Parathyroid adenoma (tissue), 2 donors: ENCODE measurements at regions not wholly inside any gene's neighbourhood (a gene's known extent, or its start where the extent isn't known, plus 50 kb on each side); places are given as distances from the start of the nearest gene placed in this dataset.

ENCODE experiments used
- H2AFZ ChIP-seq: fragments of 300-600 bp; sonication (generic); one replicate; pipeline ENCODE4 v1.7.0; 2017; ENCODE audit warnings: antibody characterized with exemption, mild to moderate bottlenecking
- H3K27ac ChIP-seq: fragments of 300-600 bp; sonication (generic); one replicate; pipeline ENCODE4 v1.7.0; 2017
- H3K27me3 ChIP-seq: fragments of 300-600 bp; sonication (generic); one replicate; pipeline ENCODE4 v1.7.0; 2017; ENCODE audit warnings: low read length; ENCODE audit not compliant: control insufficient read depth, insufficient read depth
- H3K36me3 ChIP-seq: fragments of 300-600 bp; sonication (generic); one replicate; pipeline ENCODE4 v1.7.0; 2017; ENCODE audit warnings: low read length; ENCODE audit not compliant: control insufficient read depth, insufficient read depth
- H3K4me1 ChIP-seq: fragments of 300-600 bp; sonication (generic); one replicate; pipeline ENCODE4 v1.7.0; 2017; ENCODE audit warnings: control low read depth
- H3K4me2 ChIP-seq: fragments of 300-600 bp; sonication (generic); one replicate; pipeline ENCODE4 v1.7.0; 2017; ENCODE audit warnings: low read length
- H3K4me3 ChIP-seq: fragments of 300-600 bp; sonication (generic); one replicate; pipeline ENCODE4 v1.7.0; 2017; ENCODE audit warnings: low read depth, low read length
- H3K79me2 ChIP-seq: fragments of 300-600 bp; sonication (generic); one replicate; pipeline ENCODE4 v1.7.0; 2017; ENCODE audit warnings: control low read depth
- H3K9ac ChIP-seq: fragments of 300-600 bp; sonication (generic); one replicate; pipeline ENCODE4 v1.7.0; 2017; ENCODE audit warnings: mild to moderate bottlenecking
- H3K9me3 ChIP-seq: fragments of 300-600 bp; sonication (generic); one replicate; pipeline ENCODE4 v1.7.0; 2017; ENCODE audit warnings: low read length; ENCODE audit not compliant: control insufficient read depth
- CTCF ChIP-seq: fragments of 300-600 bp; sonication (generic); IDR thresholded peaks from one replicate; pipeline ENCODE4 v1.7.0; 2017; ENCODE audit warnings: antibody characterized with exemption, mild to moderate bottlenecking
- donor health status: primary hyperparathyroidism.

- H3K79me2 ChIP-seq: no peaks in the 10 kb centered on the region
- H3K27ac ChIP-seq: no peak overlapping the region
- H3K4me3 ChIP-seq: no peak overlapping the region
- H3K4me2 ChIP-seq: no peak overlapping the region
- H3K9ac ChIP-seq: no peak overlapping the region
- TF ChIP-seq CTCF: no peak
- no peaks in the 10 kb centered on the region for H3K4me1 ChIP-seq
- H3K36me3 ChIP-seq: no peaks in the 10 kb centered on the region
- H3K9me3 ChIP-seq: no peaks in the 10 kb centered on the region
- H3K27me3 ChIP-seq: no peaks in the 10 kb centered on the region
- no peak overlapping the region for H2AFZ ChIP-seq
Measured at GRCh38 chr6:153963352-153963751, 75.7 kb upstream of the OPRM1 start.

GRCh38 chr6:153962555-153962954, 76.5 kb upstream of the OPRM1 start:
- no peak for TF ChIP-seq CTCF
- H3K4me2 ChIP-seq: no peak overlapping the region
- no peak overlapping the region for H3K27ac ChIP-seq
- no peaks in the 10 kb centered on the region for H3K4me1 ChIP-seq
- no peaks in the 10 kb centered on the region for H3K27me3 ChIP-seq
- no peak overlapping the region for H3K9ac ChIP-seq
- H3K79me2 ChIP-seq: no peaks in the 10 kb centered on the region
- no peaks in the 10 kb centered on the region for H3K9me3 ChIP-seq
- H3K36me3 ChIP-seq: no peaks in the 10 kb centered on the region
- no peak overlapping the region for H2AFZ ChIP-seq
- no peak overlapping the region for H3K4me3 ChIP-seq

GRCh38 chr6:153960741-153961140, 78.3 kb upstream of the OPRM1 start:
- Histone ChIP-seq H3K9me3 (no peaks in the 10 kb centered on the region), H3K4me2 (no peak overlapping the region), H3K4me1 (no peaks in the 10 kb centered on the region), H3K36me3 (no peaks in the 10 kb centered on the region), H3K4me3 (no peak overlapping the region), H3K27me3 (no peaks in the 10 kb centered on the region), H2AFZ (no peak overlapping the region), H3K27ac (no peak overlapping the region), H3K9ac (no peak overlapping the region), H3K79me2 (no peaks in the 10 kb centered on the region)
- TF ChIP-seq CTCF: no peak

GRCh38 chr6:153960281-153960680, 78.8 kb upstream of the OPRM1 start:
- Histone ChIP-seq H3K9me3 (no peaks in the 10 kb centered on the region), H3K4me3 (no peak overlapping the region), H3K27me3 (no peaks in the 10 kb centered on the region), H3K4me2 (no peak overlapping the region), H2AFZ (no peak overlapping the region), H3K4me1 (no peaks in the 10 kb centered on the region), H3K79me2 (no peaks in the 10 kb centered on the region), H3K9ac (no peak overlapping the region), H3K36me3 (no peaks in the 10 kb centered on the region), H3K27ac (no peak overlapping the region)
- TF ChIP-seq CTCF: no peak

- Histone ChIP-seq H3K4me1 (no peaks in the 10 kb centered on the region), H3K36me3 (no peaks in the 10 kb centered on the region), H3K4me2 (no peak overlapping the region), H3K4me3 (no peak overlapping the region), H3K9me3 (no peaks in the 10 kb centered on the region), H2AFZ (no peak overlapping the region), H3K9ac (no peak overlapping the region), H3K79me2 (no peaks in the 10 kb centered on the region), H3K27me3 (no peaks in the 10 kb centered on the region), H3K27ac (no peak overlapping the region)
- TF ChIP-seq CTCF: no peak
Measured at GRCh38 chr6:153959276-153959675, 79.8 kb upstream of the OPRM1 start.
